ENCODE measurements at regions not wholly inside any gene's neighbourhood (a gene's known extent, or its start where the extent isn't known, plus 50 kb on each side); places are given as distances from the start of the nearest gene placed in this dataset.
"Not testable (repeated sequence)": the region's sequence is repeated elsewhere in the genome, so short reads cannot be mapped to it uniquely, and the experiment has no call there.

DNA sequence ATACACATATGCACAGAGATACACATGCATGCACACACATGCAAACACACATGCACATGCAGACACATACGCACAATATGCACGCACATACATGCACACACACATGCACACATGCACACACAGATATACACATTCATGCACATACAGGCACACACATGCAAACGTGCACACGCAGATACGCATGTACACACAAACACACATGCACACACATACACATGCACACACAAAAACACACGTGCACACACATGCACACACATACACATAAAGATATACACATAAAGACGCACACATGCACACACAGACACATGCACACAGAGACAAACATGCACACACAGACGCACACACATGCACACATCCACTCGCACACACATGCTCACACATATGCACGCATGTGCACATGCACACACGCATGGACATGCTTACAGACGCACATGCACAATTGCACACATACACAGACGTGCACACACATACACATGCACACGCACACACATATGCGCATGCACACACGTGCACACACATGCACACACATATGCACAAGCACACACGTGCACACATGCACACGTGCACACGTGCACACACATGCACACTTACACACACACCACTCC is 145.2 kb downstream of the ADRA2C start:
- H3K4me3 ChIP-seq (ENCODE audit: low read depth, low read length) = no peak overlapping the region
- DNase-seq (ENCODE audit: low read depth) = no peak
- TF ChIP-seq, protein P1, sequence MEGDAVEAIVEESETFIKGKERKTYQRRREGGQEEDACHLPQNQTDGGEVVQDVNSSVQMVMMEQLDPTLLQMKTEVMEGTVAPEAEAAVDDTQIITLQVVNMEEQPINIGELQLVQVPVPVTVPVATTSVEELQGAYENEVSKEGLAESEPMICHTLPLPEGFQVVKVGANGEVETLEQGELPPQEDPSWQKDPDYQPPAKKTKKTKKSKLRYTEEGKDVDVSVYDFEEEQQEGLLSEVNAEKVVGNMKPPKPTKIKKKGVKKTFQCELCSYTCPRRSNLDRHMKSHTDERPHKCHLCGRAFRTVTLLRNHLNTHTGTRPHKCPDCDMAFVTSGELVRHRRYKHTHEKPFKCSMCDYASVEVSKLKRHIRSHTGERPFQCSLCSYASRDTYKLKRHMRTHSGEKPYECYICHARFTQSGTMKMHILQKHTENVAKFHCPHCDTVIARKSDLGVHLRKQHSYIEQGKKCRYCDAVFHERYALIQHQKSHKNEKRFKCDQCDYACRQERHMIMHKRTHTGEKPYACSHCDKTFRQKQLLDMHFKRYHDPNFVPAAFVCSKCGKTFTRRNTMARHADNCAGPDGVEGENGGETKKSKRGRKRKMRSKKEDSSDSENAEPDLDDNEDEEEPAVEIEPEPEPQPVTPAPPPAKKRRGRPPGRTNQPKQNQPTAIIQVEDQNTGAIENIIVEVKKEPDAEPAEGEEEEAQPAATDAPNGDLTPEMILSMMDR (IDR thresholded peaks at IDR 0.05; ENCODE audit: insufficient read depth, low read depth, low read length) = no peak

DNA sequence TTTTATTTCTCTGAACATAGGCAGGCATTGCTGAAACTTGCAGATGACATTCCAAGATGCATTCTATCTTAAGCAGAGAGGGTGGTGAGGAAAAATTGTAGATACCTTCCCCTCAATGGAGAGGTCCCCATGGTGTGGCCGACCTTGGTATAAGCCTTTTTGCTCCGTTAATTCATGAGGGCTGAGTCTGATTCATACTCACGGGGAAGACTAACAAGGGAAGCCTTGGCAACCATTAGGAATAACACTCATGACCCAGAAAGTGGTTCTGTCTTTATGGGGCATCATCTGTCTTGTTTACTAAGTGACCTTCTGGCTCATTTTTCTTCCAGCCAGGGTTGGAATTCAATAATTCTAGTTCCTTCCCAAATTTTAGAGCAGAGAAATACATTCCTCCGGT is 148.3 kb downstream of the ADRA2C start:
- DNase-seq (ENCODE audit: low read depth) = peak; percentile 25

DNA sequence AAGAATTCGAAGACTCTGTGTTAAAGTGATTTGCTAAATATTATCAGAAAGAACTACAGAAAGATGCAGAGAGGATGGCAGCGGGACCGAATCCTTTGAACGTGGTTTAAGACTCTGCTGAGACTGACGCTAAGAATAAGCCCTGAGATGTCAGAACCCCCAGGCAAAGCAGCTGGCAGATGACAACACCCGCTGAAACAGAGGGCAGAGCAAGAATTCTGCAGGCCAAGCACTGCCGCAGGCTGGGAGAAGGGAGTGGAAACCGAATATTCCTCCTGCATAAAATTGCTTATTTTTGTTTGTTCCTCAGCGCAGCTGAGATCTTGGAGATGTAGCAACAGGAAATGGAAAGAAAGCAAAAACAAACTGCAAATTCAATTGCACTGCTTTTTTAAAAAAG is 153.3 kb downstream of the ADRA2C start:
- not testable (repeated sequence) for H3K4me3 ChIP-seq (ENCODE audit: low read depth, low read length)
- peak; percentile 47 for DNase-seq (ENCODE audit: low read depth)

More for the DNA sequence above, 148.3 kb downstream of the ADRA2C start:
- not testable (repeated sequence) for H3K4me3 ChIP-seq (ENCODE audit: low read depth, low read length)

DNA sequence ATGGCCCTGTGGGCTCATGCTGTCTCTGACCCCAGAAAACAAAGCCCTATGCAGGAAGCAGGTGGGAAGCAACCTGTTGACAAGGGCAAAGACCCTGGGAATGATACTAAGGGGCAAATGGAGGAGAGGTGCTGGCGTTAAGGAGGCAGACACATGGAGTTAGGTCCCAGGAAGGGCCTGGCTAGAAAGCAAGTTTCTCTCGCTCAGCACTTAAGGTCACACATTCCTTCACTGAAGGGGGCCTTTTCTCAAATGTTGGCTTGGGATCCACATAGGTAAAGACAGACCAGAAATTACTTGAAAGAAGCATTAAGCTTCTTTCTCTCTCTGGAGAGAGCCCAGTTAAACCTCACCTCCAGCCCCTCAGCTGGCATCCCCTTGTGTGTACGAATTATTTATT is 155.7 kb downstream of the ADRA2C start:
- not testable (repeated sequence) for H3K4me3 ChIP-seq (ENCODE audit: low read depth, low read length); DNase-seq (ENCODE audit: low read depth)

DNA sequence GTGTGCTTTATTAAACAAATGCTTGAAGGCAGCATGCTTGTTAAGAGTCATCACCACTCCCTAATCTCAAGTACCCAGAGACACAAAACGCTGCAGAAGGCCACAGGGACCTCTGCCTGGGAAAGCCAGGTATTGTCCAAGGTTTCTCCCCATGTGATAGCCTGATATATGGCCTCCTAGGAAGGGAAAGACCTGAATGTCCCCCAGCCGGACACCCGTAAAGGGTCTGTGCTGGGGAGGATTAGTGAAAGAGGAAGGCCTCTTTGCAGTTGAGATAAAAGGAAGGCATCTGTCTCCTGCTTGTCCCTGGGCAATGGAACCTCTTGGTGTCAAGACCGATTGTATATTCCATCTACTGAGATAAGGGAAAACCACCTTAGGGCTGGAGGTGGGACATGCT is 159.7 kb downstream of the ADRA2C start:
- H3K4me3 ChIP-seq (ENCODE audit: low read depth, low read length); DNase-seq (ENCODE audit: low read depth): not testable (repeated sequence)

DNA sequence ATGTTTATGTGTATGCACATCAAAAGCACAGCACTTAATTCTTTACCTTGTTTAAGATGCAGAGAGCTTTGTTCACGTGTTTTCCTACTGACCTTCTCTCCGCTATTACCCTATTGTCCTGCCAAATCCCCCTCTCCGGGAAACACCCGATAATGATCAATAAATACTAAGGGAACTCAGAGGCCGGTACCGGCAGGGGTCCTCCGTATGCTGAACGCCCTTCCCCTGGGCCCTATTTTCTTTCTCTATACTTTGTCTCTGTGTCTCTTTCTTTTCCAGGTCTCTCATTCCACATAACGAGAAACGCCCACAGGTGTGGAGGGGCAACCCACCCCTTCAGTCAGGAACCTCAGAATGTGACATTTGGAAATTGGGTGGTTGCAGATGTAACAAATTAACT is 160.1 kb downstream of the ADRA2C start:
- not testable (repeated sequence) for DNase-seq (ENCODE audit: low read depth)

DNA sequence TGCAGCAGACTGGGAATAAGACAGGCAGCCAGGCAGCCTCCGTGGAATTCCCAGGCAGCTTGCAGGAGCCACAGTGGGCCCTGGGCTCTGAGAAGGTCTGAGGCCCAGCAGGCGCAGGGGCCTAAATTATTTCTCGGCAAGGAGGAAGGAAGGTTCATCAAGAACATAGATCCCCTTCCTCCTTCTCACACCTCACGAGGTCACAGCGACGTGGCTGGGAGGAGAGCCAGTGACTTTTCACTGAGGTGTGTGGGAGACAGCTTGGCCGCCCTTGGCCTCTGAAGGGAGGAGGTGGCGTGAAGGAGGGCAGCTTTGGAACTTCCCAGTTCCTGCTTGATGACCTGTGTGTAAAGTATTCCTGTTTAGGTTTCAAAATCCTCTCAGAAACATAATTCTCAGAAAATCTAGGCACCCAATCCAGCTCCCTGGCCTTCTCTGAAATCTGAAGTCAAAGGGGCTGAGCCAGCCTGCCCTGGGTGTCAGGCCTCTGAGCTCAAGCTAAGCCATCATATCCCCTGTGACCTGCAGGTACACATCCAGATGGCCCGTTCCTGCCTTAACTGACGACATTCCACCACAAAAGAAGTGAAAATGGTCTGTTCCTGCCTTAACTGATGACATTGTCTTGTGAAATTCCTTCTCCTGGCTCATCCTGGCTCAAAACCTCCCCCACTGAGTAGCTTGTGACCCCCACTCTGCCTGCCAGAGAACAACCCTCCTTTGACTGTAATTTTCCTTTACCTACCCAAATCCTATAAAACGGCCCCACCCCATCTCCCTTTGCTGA is 161.0 kb downstream of the ADRA2C start:
- not testable (repeated sequence) for DNase-seq (ENCODE audit: low read depth)

More for the DNA sequence above, 160.1 kb downstream of the ADRA2C start:
- not testable (repeated sequence) for H3K4me3 ChIP-seq (ENCODE audit: low read depth, low read length)

DNA sequence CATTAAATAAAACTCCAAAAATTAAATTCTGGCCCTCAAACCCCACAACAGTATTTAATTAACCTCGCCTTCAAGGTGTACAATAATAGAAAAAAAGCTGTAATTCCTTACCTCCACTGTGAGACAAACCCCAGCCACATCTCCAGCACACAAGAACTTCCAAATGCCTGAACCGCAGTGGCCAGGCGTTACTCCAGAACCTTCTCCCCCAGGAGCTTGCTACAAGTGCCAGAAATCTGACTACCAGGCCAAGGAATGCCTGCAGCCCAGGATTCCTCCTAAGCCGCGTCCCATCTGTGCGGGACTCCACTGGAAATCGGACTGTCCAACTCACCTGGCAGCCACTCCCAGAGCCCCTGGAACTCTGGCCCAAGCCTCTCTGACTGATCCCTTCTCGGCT is 163.2 kb downstream of the ADRA2C start:
- H3K4me3 ChIP-seq (ENCODE audit: low read depth, low read length); DNase-seq (ENCODE audit: low read depth): not testable (repeated sequence)

More for the DNA sequence above, 161.0 kb downstream of the ADRA2C start:
- not testable (repeated sequence) for H3K4me3 ChIP-seq (ENCODE audit: low read depth, low read length)

DNA sequence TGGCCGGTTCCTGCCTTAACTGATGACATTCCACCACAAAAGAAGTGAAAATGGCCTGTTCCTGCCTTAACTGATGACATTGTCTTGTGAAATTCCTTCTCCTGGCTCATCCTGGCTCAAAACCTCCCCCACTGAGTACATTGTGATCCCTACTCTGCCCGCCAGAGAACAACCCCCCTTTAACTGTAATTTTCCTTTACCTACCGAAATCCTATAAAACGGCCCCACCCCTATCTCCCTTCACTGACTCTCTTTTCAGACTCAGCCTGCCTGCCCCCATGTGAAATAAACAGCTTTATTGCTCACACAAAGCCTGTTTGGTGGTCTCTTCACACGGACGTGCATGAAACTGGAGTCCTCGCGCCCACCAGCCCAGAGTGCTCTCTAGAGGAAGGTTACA is 166.5 kb downstream of the ADRA2C start:
- DNase-seq (ENCODE audit: low read depth) = peak; percentile 34
- not testable (repeated sequence) for H3K4me3 ChIP-seq (ENCODE audit: low read depth, low read length)

DNA sequence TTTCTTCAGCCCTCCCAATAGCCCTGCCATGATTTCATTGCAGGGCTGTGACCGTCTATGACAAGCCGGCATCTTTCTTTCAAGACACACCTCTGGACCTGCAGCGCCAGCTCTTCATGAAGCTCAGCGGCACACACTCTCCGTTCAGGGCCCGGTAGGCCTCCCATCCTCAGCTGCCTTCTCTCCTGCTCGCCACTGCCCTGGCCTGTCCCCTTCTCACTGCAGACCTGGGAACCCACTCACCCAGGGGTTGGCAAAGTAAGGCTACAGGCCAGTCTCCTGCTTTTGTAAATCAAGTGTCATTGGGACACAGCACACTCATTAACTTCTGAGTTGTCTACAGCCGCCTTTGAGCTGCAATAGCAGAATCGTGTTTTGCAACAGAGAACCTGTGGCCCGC is 169.2 kb downstream of the ADRA2C start:
- DNase-seq (ENCODE audit: low read depth) = not testable (repeated sequence)

DNA sequence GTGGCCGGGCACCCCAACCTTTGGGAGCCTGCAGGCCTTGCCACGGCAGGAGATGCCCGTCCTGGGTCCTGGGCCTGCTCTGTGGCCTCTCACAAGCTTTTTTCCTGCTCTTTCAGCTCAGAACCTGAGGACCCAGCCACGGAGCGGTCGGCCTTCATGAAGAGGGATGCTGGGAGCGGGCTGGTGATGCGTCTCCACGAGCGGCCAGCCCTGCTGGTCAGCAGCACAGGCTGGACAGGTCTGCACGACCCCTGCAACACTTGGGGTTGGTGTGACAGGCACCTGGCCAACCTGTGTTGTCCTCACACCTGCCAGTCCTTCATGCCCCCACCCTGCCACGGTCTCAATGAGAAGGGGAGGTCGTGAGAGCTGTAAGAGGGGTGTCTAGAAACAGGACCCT is 170.0 kb downstream of the ADRA2C start:
- no peak overlapping the region for H3K4me3 ChIP-seq (ENCODE audit: low read depth, low read length)
- no peak for DNase-seq (ENCODE audit: low read depth)
- TF ChIP-seq, protein P1 (IDR thresholded peaks at IDR 0.05; ENCODE audit: insufficient read depth, low read depth, low read length) = no peak

More for the DNA sequence above, 169.2 kb downstream of the ADRA2C start:
- H3K4me3 ChIP-seq (ENCODE audit: low read depth, low read length) = not testable (repeated sequence)

DNA sequence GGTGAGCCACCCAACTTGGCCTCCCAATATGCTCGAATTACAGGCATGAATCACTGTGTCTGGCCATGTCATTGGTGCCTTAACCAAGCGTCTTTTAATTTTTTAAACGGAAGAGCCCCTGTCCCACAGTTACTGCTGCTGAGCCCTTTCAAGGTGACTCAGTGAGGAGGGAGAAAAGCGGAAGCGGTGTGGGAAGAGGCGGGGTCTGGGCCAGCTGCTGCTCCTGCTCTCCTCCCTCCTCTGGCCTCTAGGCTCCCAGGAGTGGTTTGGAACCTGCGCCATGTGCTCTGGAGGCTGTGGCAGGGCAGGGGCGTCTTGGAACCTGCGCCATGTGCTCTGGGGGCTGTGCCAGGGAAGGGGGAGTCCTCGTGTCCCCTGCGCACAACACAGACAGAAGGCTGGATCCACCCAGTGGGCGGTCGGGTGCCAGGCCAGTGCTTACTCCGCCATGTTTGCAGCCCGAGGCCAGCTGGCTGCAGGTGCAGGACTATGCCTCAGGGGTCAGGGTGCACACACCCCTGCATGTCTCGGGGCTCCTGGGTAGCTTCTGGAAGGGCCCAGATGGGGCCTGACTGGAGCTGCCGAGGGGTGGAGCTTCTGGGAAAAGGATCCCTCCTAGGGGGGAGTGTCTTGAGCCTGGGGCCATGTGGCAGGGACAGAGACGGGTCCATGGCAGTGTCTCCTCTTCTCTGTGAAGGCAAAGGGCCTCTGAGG is 171.8 kb downstream of the ADRA2C start:
- not testable (repeated sequence) for DNase-seq (ENCODE audit: low read depth)

DNA sequence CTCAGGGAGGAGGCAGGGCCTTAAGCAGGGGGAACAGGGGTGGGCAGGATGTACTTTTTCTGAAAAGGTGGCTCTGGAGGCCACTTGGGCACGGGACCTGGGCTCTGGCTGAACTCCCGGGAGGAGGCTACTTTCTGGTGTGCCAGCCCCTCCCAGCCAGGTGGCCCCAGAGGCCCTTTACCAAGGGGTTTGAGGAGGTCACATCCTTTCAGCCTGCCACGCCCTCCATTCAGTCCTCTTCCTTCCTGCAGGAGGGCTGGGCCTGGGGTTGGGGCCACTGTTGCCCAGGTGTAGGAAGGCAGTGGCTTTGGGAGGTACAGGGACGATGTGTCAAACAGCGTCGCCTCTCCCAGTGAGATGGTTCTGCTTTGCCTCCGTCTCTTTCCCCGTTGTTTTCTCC is 172.5 kb downstream of the ADRA2C start:
- DNase-seq (ENCODE audit: low read depth); H3K4me3 ChIP-seq (ENCODE audit: low read depth, low read length): not testable (repeated sequence)

More for the DNA sequence above, 171.8 kb downstream of the ADRA2C start:
- not testable (repeated sequence) for H3K4me3 ChIP-seq (ENCODE audit: low read depth, low read length)

DNA sequence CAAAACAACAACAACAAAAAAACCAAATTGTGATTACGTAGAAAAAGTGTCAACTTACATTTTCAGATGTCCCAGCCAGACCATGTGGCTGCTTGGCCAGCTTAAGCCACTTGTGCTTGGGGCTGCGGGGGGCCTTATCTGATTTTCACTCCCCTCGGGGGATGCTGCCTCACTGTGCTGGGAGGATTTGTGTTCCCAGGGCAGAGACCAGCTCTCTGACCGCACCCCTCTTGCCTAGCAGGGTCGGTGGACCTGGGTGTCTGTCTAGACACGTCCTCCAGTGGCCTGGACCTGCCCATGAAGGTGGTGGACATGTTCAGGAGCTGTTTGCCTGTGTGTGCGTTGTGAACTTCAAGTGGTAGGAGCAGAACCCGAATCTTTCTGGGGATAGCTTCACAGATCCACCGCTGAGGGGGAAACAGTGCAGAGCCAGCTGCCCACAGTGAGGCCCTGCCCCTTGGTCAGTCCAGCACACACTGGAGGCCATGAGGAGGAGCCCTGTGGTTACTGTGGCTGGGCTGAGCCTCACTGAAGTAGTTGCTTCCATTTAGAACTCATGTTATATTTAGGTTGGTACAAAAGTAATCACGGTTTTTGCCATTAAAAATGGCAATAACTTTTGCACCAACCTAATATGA is 173.9 kb downstream of the ADRA2C start:
- DNase-seq (ENCODE audit: low read depth); H3K4me3 ChIP-seq (ENCODE audit: low read depth, low read length): not testable (repeated sequence)

DNA sequence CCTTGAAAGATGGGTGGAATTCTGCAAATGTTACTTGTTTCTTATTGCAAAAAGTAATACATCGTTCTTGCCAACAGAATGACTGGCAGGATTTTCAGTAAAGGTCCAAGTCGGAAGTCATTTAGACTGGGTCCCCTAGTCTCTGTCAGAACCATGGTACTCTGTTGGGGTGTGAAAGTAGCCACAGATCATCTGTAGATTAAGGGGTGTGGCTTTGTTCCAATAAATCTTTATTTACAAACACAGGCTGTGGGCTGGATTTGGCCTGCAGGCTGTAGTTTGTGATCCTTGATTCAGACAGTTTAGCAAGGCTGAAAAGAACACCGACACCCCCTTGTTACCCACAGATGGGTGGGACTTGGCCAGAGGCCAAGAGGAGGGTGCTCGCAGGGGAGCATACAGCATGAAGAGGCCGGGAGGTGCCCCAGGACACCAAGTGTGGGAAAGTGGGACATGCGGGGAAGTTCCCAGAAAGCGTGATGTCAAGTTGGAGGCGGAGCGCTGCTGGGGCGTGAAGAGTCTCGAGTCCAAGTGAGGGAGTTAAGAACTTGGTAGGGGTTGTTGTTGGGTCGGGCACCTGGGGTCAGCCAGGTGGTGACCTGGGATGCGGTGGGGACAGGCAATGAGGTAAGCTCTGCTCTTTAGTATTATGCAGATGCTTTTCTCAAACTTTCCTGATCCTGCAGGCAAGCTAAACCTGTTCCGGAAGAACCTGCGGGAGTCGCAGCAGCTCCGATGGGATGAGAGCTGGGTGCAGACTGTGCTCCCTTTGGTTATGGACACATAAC is 175.7 kb downstream of the ADRA2C start:
- not testable (repeated sequence) for DNase-seq (ENCODE audit: low read depth); H3K4me3 ChIP-seq (ENCODE audit: low read depth, low read length)

Data from fibroblast of villous mesenchyme (primary cell).